ENCODE measurements at regions not wholly inside any gene's neighbourhood (a gene's known extent, or its start where the extent isn't known, plus 50 kb on each side); places are given as distances from the start of the nearest gene placed in this dataset.

GRCh38 chr4:67014592-67014991 is 530.7 kb downstream of the CENPC start:
- TF ChIP-seq CTCF (IDR thresholded peaks at IDR 0.05), result no peak
- no peak for TF ChIP-seq EP300 (IDR thresholded peaks at IDR 0.05)

All from ovary (tissue), 3 donors.